NCI-H187 treated with DMSO at 0.1 percent for 48 hours (cell line): ENCODE measurements at regions not wholly inside any gene's neighbourhood (a gene's known extent, or its start where the extent isn't known, plus 50 kb on each side); places are given as distances from the start of the nearest gene placed in this dataset.
"Not testable (repeated sequence)": the region's sequence is repeated elsewhere in the genome, so short reads cannot be mapped to it uniquely, and the experiment has no call there.

Experiments used
- DNase-seq: peaks from one replicate; lab custom pipeline; 2025; lab: John Stamatoyannopoulos, UW

DNA sequence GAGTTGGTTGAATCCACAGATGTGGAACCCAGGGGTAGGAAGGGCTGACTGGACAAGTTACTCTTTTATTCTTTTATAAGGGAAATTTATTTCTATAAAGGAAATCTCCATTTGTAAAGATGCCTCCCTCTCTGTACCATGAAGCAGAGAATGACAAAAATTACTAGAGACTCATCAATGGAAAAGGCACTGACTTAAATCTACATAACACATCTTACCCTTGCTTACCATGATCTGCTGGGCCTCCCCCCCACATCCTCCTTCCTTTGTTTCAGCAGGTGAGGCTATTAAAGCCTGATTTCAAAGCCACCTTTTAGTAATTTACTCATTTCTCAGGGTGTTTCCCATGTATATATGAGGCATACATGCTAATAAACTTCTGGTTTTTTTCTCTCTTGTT, 130.2 kb upstream of the HDDC2 start:
- no peak for DNase-seq

DNA sequence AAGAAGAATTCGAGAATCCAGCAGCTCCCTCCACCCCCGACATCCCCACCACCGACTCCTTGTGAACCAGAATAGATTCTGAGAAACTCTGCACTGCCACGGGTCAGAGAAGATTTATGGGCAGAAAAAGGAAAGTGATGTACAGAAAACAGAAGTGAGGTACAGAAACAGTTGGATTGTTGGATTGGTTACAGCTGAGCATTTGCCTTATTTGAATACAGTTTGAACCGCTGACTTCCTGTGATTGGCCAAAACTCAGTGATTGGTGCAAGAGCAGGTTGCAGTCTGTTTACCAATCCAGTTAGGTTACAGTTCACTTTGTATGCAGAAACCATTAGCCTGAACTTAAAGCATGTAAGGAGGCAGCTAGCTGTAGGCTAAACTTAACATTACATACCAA, 131.2 kb upstream of the HDDC2 start:
- DNase-seq: no peak

DNA sequence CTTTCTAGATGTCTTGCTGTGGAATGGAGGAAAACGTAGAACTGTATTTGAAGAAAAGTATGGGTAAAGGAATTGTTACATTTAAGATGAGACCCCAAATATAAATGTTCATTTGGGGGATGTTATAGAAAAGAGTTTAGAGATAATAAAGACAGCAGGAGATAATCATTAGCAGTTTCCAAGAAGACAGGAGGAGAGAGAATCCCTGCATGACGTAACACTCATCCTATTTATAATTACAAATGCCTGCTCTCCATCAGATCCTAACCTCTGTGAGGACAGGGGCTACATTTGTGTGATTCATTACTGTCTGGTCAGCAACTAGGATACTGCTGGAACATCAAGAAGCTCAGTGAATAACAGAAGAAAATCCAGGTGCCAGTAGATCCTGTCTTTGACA, 133.0 kb upstream of the HDDC2 start:
- no peak for DNase-seq

DNA sequence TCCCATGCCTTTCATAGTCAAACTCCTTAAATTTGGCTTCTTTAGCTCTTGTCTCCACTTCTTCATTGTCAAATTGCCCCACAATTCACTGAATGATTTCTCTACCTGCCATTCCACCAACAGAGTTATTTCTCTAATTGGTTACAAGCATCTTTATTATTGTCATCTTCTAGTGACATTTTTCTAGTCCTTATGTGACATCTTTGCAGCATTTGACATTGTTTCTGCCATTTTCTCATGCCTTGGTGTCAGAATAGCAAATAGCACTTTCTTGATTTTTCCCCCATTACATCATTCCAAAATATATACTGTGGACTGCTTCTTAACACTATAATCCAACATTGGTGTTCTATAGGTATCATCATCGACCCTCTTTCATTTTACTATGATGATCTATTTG, 137.7 kb upstream of the HDDC2 start:
- DNase-seq: no peak

DNA sequence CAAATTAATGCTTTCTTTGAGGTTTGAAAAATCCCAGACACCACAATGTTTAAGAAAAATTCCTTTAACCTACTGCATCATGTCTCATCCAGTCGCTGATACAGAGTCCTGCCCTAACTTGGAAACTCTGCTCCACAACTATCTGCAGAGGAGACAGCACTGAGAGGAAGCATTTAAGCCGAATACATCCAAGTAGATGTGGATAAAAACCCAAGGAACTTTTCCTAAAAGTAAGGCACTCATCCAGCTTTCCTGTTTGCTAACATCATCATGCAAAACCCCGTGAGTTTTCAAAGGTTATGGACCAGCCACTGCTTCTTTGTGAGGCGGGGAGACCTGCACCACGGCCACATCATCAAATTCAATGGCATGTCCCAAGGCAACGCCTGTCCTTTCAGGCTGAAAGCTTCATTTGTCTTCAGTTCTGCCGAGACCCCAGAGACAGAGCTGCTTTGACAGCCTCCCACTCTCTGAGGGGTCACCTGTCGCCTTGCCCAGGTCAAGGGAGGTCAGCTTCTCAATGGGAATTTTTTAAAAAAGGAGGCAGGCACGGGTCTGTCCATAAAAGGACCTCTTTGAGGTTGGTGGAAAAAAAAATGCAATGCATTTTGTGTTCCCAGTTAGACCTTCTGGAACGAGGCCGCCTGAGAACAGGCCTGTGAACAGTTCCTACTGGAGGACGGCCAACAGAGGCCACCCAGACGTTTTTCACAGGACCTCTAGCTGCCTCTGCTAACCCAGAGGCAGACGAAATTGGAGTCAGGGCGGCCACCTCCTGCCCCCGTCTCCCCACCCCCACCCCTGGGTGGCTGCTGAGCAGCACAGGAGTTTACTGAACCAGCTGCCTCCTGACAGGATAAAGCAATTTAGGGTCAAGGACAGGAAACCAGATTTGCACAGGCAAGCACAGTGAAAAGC, 142.5 kb upstream of the HDDC2 start:
- no peak for DNase-seq

DNA sequence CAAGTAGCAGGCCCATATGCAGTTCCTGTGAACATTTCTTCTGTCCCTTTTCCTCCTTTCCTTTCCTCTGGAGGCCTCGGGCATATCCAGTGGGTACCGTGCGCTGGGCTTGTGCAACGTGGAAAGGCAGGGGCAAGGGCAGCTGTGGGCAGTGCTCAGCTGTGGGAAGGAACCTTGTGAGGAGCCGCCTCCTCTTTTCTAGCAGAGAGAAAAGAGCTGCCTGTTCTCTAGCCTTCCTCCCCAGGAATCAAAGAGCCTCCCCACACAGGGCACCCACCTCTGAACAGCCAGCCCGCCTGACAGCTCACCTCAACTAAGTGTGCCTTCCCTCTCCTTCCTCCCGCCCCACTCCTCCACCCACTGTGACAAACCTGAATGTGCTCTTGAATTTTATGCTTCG, 143.3 kb upstream of the HDDC2 start:
- no peak for DNase-seq

DNA sequence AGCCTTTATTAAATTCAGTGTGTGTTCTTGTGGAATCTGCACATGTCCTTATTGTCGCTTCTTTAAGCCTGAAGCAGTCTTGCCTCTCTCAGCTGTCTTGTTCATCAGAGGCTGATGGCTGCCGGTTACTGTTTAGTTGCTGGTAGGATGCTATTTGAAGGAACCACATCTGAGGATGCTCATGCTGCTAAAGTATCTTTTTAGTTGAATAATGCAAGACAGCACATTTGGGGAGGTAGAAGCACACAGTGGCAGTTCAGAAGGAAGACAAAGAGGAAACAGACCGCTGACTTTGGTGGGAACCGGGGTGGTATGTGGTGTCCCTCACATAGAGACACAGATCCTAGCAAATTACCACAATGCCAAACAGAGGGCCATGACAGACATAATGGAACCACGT, 144.2 kb upstream of the HDDC2 start:
- no peak for DNase-seq

DNA sequence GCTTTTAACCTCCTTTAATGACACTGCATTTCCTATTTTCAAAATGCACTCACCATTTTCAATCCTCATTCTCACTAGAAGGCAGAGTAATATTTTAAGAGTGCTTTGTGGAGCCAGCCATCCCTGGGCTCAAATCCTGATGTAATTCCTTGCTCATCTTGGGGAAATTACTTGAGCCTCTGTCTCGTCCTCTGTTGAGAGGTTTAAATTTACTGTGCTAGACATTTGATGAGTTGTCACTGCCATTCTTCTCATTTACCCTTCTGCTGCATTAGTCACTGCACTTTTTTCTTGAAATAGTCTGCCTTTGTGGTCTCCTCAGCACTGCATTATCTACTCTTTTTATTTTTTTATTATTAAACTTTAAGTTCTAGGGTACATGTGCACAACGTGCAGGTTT, 150.0 kb upstream of the HDDC2 start:
- DNase-seq: no peak

DNA sequence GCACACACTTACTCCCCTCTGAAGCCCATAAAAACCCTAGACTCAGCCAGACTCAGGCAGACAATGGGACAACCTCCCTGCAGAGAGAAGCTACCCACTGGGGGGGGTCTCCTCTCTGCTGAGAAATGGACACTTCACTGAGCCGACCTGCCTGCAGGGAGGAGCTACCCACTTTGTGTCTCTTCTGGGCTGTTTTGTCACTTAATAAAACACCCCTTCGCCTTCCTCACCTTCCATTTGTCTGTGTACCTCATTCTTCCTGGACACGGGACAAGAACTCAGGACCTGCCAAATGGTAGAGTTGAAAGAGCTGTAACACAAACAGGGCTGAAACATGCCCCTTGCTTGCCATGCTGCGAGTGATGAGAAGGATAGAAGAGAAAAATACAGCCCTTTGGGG, 151.7 kb upstream of the HDDC2 start:
- no peak for DNase-seq

DNA sequence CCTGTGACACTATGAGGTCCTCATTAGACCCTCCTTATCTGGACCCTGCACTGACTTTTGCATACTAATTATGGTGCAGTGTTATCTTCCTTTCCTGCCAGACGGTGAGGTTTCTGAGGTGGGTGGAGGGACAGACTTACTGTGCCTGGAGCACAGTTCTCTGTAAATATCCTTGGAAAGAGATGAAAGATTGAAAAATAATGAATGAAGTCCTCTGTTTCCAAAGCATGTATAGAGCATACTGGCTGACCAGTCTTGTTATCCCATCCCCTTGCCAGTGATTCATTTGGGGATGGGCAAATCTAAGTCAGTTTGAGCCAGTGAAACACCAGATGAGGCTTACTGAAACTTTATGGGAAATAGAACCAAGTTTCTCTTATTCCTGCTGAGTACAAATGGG, 152.6 kb upstream of the HDDC2 start:
- DNase-seq: no peak

DNA sequence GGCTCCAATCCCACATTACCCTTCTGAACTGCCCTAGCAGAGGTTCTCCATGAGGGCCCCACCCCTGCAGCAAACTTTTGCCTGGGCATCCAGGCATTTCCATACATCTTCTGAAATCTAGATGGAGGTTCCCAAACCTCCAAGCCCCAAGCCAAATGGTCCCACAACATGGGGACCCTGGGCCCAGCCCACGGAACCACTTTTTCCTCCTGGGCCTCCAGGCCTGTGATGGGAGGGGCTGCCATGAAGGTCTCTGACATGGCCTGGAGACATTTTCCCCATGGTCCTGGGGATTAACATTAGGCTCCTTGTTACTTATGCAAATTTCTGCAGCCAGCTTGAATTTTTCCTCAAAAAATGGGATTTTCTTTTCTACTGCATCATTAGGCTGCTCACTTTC, 156.7 kb upstream of the HDDC2 start:
- DNase-seq: not testable (repeated sequence)

DNA sequence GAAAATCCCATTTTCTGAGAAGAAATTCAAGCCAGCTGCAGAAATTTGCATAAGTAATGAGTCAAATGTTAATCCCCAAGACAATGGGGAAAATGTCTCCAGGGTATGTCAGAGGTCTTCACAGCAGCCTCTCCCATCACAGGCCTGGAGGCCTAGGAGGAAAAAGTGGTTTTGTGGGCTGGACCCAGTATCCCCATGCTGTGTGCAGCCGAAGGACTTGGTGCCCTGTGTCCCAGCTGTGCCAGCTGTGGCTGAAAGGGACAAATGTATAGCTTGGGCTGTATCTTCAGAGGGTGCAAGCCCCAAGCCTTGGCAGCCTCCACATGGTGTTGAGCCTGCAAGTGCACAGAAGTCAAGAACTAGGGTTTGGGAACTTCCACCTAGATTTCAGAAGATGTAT, 163.6 kb upstream of the HDDC2 start:
- not testable (repeated sequence) for DNase-seq

DNA sequence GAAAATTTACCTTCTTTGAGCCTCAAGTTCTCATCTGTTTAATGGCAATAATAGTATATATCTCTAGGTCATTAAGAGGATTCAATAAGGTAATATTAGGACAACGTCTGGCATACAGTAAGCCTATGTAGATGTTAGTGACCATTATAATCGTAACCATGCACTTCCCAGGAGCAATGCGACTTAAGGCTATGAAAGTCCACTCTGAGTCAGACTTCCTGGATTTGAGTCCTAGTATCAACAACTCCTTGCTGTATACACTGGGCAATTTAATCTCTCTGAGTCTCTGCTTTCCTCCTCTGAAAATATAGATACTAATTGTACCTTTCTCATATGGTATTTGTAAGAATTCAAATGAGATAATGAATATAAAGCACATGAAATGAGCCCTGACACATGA, 168.1 kb upstream of the HDDC2 start:
- no peak for DNase-seq

DNA sequence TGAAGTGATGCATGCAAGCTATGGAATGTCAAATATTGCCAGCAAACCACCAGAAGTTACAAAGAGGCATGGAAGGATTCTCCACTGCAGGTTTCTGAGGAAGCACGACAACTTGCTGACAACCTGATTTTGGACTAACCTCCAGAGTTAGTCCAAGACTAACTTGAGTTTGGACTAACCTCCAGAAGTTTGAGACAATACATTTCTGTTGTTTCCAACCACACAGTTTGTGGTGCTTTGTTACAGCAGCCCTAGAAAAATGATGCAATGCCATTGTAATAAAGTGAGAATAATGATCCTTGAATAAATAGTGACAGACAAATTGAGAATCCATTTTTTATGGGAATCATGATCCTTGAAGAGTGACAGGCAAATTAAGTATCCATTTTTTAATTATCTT, 169.9 kb upstream of the HDDC2 start:
- DNase-seq: no peak

DNA sequence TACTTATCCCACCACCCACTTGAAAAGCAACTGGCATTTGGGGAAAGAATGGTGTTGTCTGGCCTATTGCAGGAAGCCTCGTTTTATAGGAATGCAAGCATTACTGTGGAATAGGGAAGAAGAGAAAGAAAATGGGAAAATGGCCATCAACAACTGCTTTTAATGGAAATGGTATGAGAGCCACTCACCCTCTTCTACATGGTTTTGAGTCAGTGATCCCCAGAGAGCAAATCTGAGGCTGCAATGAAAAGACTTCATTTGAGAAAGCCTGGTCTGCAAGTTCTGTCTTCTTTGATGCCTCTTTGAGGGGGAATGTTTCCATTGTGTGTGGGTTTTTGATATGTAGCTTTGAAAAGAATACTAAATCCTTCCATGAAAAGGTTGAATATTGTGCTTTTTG, 172.3 kb upstream of the HDDC2 start:
- no peak for DNase-seq

DNA sequence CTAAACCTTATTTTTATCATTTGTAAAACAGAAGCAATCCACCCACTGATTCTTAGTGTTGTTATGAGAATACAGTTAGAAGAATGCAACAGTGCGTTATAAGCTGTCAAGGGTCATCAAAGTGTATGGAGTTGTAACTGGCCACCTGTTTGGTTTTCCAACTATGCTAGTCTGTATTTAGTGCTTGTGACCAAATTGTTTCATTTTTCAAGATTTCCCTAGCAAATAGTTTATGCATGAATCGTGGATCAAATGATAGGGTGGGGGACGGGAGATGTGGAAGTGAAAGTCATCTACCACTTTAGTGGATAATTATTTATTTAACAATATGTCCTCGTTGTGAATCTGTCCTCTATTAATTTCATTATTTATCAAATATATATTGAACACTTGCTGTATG, 175.4 kb upstream of the HDDC2 start:
- no peak for DNase-seq

DNA sequence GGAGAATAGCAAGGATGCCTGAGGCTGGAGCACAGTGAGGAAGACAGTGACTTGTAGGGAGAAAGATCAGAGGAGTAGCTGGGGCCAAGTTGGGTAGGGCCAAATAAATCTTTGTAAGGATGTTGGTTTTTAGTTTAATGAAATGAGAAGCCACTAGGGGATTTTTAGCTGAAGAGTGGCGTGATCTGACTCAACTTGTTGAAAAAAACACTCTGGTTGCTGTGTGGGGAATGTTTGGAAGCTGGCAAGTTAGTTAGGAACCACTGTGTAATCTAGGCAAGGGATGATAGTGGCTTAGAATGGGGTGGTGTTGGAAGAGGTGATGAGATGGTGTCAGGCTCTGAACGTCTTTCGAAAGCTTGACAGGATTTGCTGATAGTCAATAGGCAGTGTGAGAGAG, 176.1 kb upstream of the HDDC2 start:
- no peak for DNase-seq

DNA sequence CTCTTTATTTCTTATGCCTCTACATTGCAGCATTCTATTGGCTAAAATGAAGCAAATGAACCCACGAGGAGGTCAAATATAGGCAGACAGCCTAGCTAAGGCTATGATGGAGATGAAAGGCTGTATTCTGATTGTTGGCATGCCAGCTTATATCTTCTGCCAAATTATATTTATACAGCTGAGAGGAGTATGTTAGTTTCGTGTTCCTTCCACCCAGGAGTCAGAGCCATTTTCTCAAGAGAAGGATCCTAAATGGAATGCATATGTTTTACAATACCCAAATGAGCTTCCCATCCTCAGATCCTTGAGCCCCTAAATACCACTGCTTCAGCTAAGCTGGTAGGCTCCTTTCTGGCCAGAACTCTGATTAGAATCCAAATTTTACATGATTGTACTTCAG, 178.4 kb upstream of the HDDC2 start:
- no peak for DNase-seq

DNA sequence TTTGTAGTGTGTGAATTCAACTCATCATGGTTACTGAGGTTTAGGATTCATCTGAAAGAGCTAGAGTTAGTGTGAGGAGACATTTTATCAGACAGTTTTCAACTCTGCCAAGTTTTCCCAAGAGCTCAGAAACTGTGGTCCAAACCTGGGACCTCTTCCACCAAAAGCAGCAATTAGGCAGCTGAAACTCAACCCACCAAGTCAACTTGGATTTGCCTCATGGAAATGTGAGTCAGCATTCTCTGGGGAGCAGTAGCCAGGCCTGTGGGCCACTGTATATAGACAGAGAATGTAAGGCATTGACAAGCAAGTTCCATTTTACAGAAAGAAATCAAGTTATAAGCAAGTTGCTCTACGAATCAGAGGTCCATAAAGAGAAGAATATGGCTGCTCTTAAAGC, 178.8 kb upstream of the HDDC2 start:
- no peak for DNase-seq

DNA sequence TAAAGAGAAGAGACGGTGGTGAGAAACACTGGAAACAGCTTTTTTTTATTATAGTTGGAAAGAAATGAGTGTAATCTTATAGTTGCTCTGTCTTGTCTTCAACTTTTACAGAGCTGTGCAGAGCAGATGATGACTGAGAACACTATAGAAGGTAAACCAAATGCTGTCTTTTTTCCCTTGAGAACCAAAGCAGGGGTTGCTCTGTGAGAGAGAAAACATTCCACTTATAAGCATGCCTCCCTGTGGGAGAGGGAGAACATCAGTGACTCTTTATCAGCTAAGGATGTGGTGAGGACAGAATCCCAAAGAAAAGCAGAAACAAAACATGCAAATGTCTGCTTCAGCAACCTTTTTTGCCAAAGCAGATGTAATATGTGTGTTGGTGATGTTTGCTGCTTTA, 179.3 kb upstream of the HDDC2 start:
- DNase-seq: no peak

DNA sequence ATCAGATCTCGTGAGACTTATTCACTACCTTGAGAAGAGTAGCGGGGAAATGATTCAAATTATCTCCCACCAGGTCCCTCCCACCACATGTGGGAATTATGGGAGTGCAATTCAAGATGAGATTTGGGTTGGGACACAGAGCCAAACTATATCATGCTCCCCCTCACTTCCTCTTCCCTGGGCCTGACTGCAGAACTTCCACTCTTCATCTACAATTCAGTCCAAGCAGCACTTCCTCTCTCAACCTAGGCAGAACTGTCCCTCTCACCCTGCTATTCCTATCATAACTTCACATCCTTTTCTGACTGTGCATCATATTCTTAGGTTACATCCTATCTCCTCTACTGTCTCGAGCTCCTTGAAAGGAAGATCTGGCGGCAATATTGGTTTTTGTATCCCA, 184.0 kb upstream of the HDDC2 start:
- no peak for DNase-seq

DNA sequence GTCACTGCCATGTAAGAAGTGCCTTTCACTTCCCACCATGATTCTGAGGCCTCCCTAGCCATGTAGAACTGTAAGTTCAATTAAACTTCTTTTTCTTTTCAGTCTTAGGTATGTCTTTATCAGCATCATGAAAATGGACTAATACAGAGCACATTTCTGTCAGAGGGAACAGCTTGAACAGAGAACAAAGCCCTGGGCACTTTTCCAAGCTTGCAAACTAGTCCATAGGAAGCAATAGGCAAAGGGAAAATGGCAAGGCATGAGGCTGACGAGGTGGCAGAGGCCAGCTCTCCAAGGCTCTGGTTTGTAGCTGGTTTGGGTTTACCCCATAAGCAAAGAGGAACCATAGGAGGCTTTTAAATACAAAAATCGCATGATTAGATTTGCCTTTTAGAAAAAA, 185.1 kb upstream of the HDDC2 start:
- no peak for DNase-seq

DNA sequence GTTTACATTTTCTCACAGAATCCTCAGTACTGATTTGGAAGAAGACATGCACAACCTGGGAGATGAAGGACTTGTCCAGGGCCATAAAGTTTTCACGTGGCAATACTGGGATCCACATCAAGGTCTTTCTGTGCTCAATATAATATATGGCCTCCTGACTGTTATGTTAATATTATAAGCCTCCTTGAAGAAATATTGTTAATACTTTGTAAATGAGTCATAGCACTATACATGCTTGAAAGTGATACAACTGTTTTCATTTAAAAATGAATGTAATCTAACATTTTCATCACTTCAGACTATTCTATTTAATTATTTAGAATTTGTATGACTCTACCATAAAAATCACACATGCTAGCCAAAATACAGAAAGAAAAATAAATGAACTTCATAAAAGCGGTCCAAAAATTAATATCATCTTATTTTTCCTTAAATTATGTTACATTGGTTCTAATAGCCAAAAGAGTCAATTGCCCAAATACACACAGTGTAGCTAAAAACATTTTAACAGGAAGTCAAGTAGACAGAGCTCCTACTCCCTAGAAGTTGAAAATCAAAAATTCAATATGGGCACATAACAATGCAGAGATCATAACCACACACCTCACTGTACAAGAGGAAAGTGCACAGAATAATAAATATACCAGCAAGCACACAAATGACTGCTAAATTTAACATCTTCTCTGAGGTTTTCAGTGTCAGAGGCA, 188.0 kb upstream of the HDDC2 start:
- DNase-seq: no peak
